Endothelial cell of umbilical vein (primary cell): ENCODE measurements at regions not wholly inside any gene's neighbourhood (a gene's known extent, or its start where the extent isn't known, plus 50 kb on each side); places are given as distances from the start of the nearest gene placed in this dataset.

ENCODE experiments used
- BruUV-seq: library from RNA; stranded (reverse); fragments of 400-500 nt; replicated peaks from 2 replicates; lab custom pipeline; 2021; lab: Mats Ljungman, UMichigan
- CTCF ChIA-PET: fragments of 300-600, 350-600 bp; sonication (Branson Sonifier 250); formaldehyde crosslinking; loops from one replicate; lab custom pipeline; 2021; ENCODE audit warnings: antibody characterized with exemption, inconsistent platforms; lab: Charles Lee
- POLR2A ChIA-PET: fragments of 300-600, 350-600 bp; sonication (Branson Sonifier 250); formaldehyde crosslinking; loops from one replicate; lab custom pipeline; 2021; ENCODE audit warnings: antibody characterized with exemption, inconsistent platforms; lab: Charles Lee
- DNase-seq: peaks from one replicate; pipeline ENCODE4 v3.0.0-alpha.2; 2011; ENCODE audit warnings: low read depth, low spot score
- FAIRE-seq: peaks from 2 replicates; lab custom pipeline; 2011; peaks lifted over from hg19 to GRCh38; lab: Jason Lieb, UNC
- H2AFZ ChIP-seq: 2 replicates; pipeline ENCODE4 v1.6.0; 2012; ENCODE audit warnings: low read depth, low read length, control low read depth, inconsistent platforms
- H3K27ac ChIP-seq: 2 replicates; pipeline ENCODE4 v1.5.1; 2011; ENCODE audit warnings: low read depth, mild to moderate bottlenecking, control low read depth, low read length, moderate library complexity; ENCODE audit not compliant: insufficient read depth
- H3K27me3 ChIP-seq, 2 experiments: 2 replicates each; pipeline versions ENCODE4 v1.6.0 to v1.6.1; 2011; ENCODE audit warnings: low read length in 2 of 2, mixed read lengths in 1 of 2; ENCODE audit not compliant: control insufficient read depth in 2 of 2, insufficient read depth in 2 of 2
- H3K36me3 ChIP-seq, 2 experiments: 2 replicates in 1 of 2; 3 replicates in 1 of 2; pipeline ENCODE4 v1.5.1; 2011; ENCODE audit warnings: low read length in 2 of 2, mild to moderate bottlenecking in 1 of 2, moderate library complexity in 1 of 2; ENCODE audit not compliant: control insufficient read depth in 2 of 2, insufficient read depth in 2 of 2; ENCODE audit errors: extremely low read depth in 1 of 2
- H3K4me1 ChIP-seq: 3 replicates; pipeline ENCODE4 v1.5.1; 2011; ENCODE audit warnings: mild to moderate bottlenecking, low read length; ENCODE audit not compliant: control insufficient read depth, insufficient read depth; ENCODE audit errors: extremely low read depth
- H3K4me2 ChIP-seq: 2 replicates; pipeline ENCODE4 v1.6.1; 2011; ENCODE audit warnings: low read length, control low read depth, mixed read lengths; ENCODE audit not compliant: insufficient read depth
- H3K4me3 ChIP-seq, 3 experiments: fragments of 200-600 bp in 1 of 3; sonication (generic), shearing (Covaris generic) in 1 of 3; replicated peaks in 1 of 3; 2 replicates each; pipeline ENCODE4 v1.5.1; 2011 to 2016; ENCODE audit warnings: control low read depth in 3 of 3, low read length in 3 of 3, mild to moderate bottlenecking in 2 of 3, inconsistent platforms in 1 of 3, low read depth in 1 of 3, moderate library complexity in 1 of 3; ENCODE audit not compliant: insufficient read depth in 1 of 3
- H3K79me2 ChIP-seq: 2 replicates; pipeline ENCODE4 v1.6.0; 2012; ENCODE audit warnings: low read length, inconsistent platforms; ENCODE audit not compliant: control insufficient read depth, insufficient read depth
- H3K9ac ChIP-seq: replicated peaks from 2 replicates; pipeline ENCODE3; 2011; ENCODE audit warnings: low read length, control low read depth; ENCODE audit not compliant: insufficient read depth; ENCODE audit errors: extremely low read depth
- H3K9me1 ChIP-seq: replicated peaks from 3 replicates; pipeline ENCODE4 v1.6.0; 2011; ENCODE audit warnings: mild to moderate bottlenecking, low read length; ENCODE audit not compliant: control insufficient read depth, insufficient read depth; ENCODE audit errors: extremely low read depth
- H3K9me3 ChIP-seq: replicated peaks from 2 replicates; pipeline ENCODE4 v1.5.1; 2012; ENCODE audit warnings: low read length, inconsistent platforms; ENCODE audit not compliant: control insufficient read depth, insufficient read depth
- H4K20me1 ChIP-seq: replicated peaks from 2 replicates; pipeline ENCODE3; 2011; ENCODE audit warnings: mild to moderate bottlenecking, low read length; ENCODE audit not compliant: control insufficient read depth, insufficient read depth; ENCODE audit errors: extremely low read depth
- CTCF ChIP-seq, 2 donors: IDR thresholded peaks; 1 replicate in 1 of 2; 2 replicates in 1 of 2; pipeline ENCODE4 v1.5.1; 2011; ENCODE audit warnings: low read length in 2 of 2, mild to moderate bottlenecking in 2 of 2, moderate library complexity in 2 of 2, control low read depth in 1 of 2, inconsistent platforms in 1 of 2, low read depth in 1 of 2; ENCODE audit not compliant: insufficient read depth in 1 of 2; ENCODE audit errors: extremely low read depth in 1 of 2
- EZH2 ChIP-seq: IDR thresholded peaks from 2 replicates; pipeline ENCODE4 v1.6.1; 2012; ENCODE audit warnings: borderline replicate concordance, low read depth, mild to moderate bottlenecking, moderate library complexity, low read length, inconsistent platforms; ENCODE audit not compliant: severe bottlenecking
- FOS ChIP-seq: IDR thresholded peaks from 2 replicates; pipeline ENCODE4 v1.6.1; 2011; ENCODE audit warnings: mild to moderate bottlenecking, low read length, moderate library complexity, borderline replicate concordance; ENCODE audit not compliant: insufficient read depth
- GATA2 ChIP-seq: IDR thresholded peaks from 2 replicates; pipeline ENCODE4 v1.7.0; 2011; ENCODE audit warnings: low read depth, mild to moderate bottlenecking, moderate library complexity, mixed read lengths, low read length; ENCODE audit not compliant: insufficient read length, insufficient read depth
- JUN ChIP-seq: IDR thresholded peaks from 2 replicates; pipeline ENCODE4 v1.6.1; 2011; ENCODE audit warnings: borderline replicate concordance, low read depth; ENCODE audit not compliant: insufficient read length, insufficient read depth
- MYC ChIP-seq: IDR thresholded peaks from one replicate; pipeline ENCODE4 v1.6.1; 2011; ENCODE audit warnings: mild to moderate bottlenecking, low read depth, low read length
- POLR2A ChIP-seq: IDR thresholded peaks from 2 replicates; pipeline ENCODE4 v1.6.1; 2012; ENCODE audit warnings: low read depth, mild to moderate bottlenecking, control low read depth, low read length
- POLR2AphosphoS5 ChIP-seq: IDR thresholded peaks from 2 replicates; pipeline ENCODE4 v1.6.1; 2012; ENCODE audit warnings: low read depth, mild to moderate bottlenecking, control low read depth, low read length, moderate library complexity; ENCODE audit not compliant: insufficient read depth
- dilution Hi-C: fragments of 300-500 bp; cut with MboI; formaldehyde crosslinking; loops from one replicate; pipeline ENCODE4 v1.15.0; 2019; ENCODE audit warnings: low sequenced_read_pairs; ENCODE audit not compliant: extremely low pct_ligation_motif_present
- intact Hi-C: fragments of 100-400 bp; cut with micrococcal nuclease; formaldehyde crosslinking; loops from one replicate; pipeline ENCODE4 v1.10.0; 2022
- TF ChIP-seq, protein P1 (sequence below): IDR thresholded peaks from 2 replicates; pipeline ENCODE4 v1.6.1; 2011; ENCODE audit not compliant: insufficient read depth, insufficient read length

DNA sequence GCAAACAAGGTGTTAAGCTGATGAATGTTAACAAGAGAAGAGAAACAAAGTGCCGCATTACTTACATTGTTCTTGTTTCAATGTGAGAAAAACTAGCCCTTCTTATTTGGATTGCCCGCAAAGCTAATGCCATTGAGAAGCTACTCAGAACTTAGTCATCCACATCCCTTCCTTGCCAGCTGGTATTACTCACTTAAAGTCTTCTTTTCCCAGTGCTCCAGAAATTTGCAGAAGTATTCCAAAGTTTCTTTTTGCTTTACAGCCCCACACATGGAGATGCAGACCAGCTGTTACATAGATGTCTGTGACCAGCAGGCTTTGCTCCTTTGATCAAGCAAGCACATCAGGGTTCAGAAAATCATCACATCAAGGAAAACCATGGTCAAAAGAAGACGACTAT lies 529.0 kb downstream of the TBC1D32 start:
- ChIA-PET POLR2A (no interaction called here), CTCF (no interaction called here)
- Histone ChIP-seq H3K4me1 (no peaks in the 10 kb centered on the region), H3K27me3 (no peaks in the 10 kb centered on the region), H3K27ac (no peak overlapping the region), H3K9me3 (no peaks in the 10 kb centered on the region), H3K4me3 (no peak overlapping the region), H4K20me1 (no peaks in the 10 kb centered on the region), H2AFZ (no peak overlapping the region), H3K9me1 (no peaks in the 10 kb centered on the region), H3K36me3 (no peaks in the 10 kb centered on the region), H3K9ac (no peak overlapping the region), H3K4me2 (no peak overlapping the region), H3K79me2 (no peaks in the 10 kb centered on the region)
- no peak for DNase-seq
- BruUV-seq, result no TSS peak
- TF ChIP-seq CTCF (IDR thresholded peaks at IDR 0.05; ENCODE audit: extremely low read depth in 1 of 2, insufficient read depth in 1 of 2, low read depth in 1 of 2, low read length in 2 of 2) (no peak), EZH2 (no peak), MYC (no peak), POLR2AphosphoS5 (no peak), POLR2A (no peak), GATA2 (no peak), JUN (no peak), FOS (no peak)
- TF ChIP-seq, protein P1, sequence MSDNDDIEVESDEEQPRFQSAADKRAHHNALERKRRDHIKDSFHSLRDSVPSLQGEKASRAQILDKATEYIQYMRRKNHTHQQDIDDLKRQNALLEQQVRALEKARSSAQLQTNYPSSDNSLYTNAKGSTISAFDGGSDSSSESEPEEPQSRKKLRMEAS, result no peak
- FAIRE-seq, result no peak
- intact Hi-C loops, result no loop called here
- dilution Hi-C loops, result no loop called here
